Skin of body (tissue), 2 donors: ENCODE measurements at regions not wholly inside any gene's neighbourhood (a gene's known extent, or its start where the extent isn't known, plus 50 kb on each side); places are given as distances from the start of the nearest gene placed in this dataset. TPM values are rescaled to one million over a fixed set of nuclear protein-coding genes. Genes with fewer than 3 reads are reported as not detected.
"Not testable (repeated sequence)": the region's sequence is repeated elsewhere in the genome, so short reads cannot be mapped to it uniquely, and the experiment has no call there.

Experiments
- DNase-seq: peaks from one replicate; lab custom pipeline; 2025; lab: John Stamatoyannopoulos, UW
- small RNA-seq: library from RNA; depleted of rRNA; stranded (forward); fragments of <200 nt; gene quantifications from one replicate; pipeline ENCODE3, GENCODE V24; 2014; ENCODE audit warnings: low replicate concordance

DNA sequence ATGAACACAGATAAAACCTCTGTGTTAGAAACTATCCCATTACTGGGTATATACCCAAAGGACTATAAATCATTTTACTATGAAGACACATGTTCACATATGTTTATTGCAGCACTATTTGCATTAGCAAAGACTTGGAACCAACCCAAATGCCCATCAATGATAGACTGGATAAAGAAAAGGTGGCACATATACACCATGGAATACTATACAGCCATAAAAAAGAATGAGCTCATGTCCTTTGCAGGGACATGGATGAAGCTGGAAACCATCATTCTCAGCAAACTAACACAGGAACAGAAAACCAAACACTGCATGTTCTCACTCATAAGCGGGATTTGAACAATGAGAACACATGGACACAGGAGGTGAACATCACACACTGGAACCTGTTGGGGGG lies 58.9 kb upstream of the BMAL1 start:
- DNase-seq = not testable (repeated sequence)

DNA sequence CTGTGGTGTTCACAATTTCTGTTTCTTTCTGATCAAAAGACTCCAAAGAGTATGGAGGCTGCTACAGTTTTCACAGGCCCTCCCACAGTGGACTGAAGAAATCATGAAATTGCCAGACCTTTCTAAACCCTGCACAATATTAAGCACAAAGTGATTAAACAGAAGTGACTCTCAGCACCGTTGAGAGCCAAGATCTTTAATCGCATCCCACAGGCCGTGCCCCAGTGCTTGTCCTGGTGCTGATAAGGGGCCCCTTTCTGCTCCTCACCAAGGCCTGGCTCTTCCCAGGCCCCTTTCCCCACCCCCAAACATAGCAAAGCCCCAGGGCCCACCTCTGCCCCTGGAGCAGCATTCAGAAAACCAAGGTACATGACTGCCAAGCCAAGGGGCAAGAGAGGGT lies 57.4 kb upstream of the BMAL1 start:
- no peak for DNase-seq

DNA sequence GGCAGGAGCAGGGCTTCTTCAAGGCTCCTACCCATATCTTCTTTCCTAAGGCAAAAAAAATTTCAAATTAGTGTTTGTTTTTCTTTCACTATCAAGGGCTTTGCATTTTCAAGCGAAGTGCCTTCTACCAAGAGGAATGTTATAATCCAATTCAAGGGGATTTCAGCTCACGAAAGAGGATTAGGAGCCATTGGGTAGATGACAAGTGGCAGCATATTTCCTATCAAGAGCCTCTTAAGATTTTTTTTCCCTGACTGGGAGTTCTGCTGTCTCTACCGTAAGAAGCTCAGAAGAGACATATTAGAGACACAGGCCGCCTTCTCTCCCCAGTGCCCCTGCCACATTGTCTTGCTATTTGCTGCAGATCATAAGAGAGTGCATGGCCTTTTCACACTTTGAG lies 55.9 kb upstream of the BMAL1 start:
- DNase-seq = no peak

DNA sequence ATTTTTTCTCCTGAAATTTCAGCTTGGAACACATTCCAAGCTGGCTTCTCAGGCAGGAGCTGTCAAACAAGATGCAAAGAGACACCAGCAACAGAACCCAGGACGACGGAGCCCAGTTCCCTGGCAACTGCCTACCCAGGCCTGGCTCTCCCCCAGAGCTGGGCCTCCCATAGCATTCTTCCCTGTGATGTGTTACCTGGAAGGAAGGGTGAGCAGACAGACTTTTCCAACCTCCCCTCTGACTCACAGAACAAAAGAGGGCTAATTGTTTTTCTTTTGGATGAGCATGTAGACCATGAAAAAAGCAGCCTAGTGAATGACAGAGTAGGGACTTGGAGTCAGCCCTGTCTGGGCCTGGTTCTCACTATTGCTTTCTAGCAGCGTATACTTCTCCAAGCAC lies 55.3 kb upstream of the BMAL1 start:
- no peak for DNase-seq

DNA sequence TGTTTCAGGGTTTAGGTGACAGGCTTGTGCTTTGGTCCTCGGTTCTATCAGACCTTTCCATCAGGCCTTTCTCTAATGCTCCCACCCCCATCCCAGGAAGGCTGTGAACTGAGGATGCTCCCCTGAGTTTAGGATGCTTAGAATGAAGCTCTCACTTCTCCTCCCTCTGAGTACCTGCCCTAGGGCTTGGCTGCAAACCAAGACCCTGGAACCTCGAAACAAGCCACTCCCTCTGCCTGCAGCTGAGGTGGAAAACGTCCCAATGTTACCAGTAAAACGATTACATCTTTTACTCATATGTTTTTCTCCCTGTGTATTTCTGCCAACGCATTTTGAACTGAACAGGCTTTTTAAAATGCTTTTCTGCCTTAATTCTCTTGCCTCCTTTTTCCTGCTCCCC lies 54.5 kb upstream of the BMAL1 start:
- DNase-seq = no peak

DNA sequence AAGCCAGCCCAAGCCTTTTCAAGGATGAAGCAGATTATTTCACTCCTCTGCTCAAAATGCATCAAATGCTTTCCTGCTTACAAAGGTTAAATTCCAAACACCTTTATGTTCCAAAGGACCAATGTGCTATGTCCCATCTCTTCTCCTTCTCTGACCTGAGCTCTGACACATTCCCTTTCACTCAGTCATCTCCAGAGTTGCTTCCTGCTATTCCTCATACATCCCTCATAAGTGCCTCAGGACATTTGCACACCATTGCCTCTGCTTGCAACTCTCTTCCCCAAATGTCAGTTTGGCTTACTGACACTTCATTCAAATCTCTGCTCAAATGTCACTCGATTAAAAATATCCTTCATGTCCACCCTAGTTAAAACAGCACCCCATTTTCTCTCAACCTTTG lies 53.3 kb upstream of the BMAL1 start:
- no peak for DNase-seq

DNA sequence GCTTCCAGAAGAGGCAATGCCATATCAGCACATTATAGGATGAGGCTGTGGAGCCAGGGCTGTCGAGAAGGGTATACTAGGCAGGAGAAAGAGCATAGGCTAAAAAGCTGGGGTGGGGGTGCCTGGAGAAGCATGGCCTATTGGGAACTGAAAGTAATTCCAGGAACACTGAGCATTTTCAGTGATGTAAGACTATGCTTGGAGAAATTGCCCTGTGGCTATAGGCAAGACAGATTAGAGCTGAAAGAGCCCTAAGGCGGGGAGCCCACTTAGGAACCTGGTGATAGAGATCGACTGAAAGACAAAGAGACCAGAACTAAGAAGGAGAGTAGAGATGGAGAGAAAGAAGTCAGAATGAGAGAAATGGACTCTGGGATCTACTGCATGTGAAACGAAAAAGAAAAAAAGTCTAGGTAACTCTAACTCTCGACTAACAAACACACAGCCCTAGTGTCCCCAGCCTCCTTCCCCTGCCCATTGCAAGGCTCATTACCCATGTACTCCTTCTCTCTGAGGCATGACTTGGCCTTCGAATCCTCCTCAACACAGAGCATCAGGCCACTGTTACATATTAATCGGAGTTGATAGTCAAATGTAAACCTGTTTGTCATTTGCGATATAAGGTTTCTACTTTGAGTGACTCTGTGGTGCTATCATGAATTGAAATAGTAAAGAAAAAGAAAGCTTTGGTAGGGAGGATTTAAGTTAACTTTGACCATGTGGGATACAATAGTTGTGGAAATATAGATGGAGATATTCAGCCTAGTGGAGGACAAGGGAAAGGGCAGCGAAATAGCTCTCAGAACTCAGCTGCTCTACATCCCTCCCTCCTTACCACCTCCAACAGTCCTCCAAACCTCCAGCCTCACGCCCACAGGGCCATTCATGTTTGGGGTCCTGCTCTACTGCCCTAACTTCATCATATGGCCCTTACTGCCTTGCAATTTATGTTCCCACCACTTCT lies 52.3 kb upstream of the BMAL1 start:
- DNase-seq = no peak

DNA sequence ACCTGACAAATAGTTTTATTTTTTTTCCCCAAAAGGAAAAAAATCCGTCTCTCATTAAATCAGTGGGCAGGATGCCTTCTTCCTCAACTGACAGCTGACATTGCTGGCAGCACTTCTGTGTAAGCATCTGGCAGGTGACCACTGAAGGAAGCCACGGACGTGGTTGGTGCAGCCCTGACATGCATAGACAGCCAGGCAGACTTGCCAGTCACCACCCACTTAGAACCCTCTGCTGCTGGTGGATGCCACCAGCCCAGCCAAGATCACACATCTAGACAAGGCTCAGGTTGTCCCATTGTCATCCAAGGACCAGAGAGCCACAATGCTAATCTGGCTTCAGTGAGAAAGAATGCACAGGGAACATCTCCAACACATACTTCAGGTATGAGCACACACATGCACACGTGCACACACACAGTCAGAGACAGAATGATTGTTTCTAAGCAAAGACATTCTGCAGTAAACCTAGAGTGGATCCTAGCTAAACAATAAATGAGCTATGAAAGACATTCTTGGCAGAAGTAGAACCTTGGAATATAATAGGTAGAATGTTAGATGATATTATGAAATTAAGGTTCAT lies 49.8 kb upstream of the BMAL1 start:
- no peak for DNase-seq

Small RNA genes lying in the stretch of these regions (small RNA-seq; reads per million reads assigned to genes)
- gene AC022878.1 = not detected
